GM21825 (cell line): ENCODE measurements at regions not wholly inside any gene's neighbourhood (a gene's known extent, or its start where the extent isn't known, plus 50 kb on each side); places are given as distances from the start of the nearest gene placed in this dataset.

Experiments
- ATAC-seq: cut with Tn5 transposase; IDR thresholded peaks from one replicate; pipeline ENCODE4 v1.9.1; 2021; ENCODE audit warnings: mild to moderate bottlenecking, moderate library complexity; ENCODE audit not compliant: unreplicated experiment

DNA sequence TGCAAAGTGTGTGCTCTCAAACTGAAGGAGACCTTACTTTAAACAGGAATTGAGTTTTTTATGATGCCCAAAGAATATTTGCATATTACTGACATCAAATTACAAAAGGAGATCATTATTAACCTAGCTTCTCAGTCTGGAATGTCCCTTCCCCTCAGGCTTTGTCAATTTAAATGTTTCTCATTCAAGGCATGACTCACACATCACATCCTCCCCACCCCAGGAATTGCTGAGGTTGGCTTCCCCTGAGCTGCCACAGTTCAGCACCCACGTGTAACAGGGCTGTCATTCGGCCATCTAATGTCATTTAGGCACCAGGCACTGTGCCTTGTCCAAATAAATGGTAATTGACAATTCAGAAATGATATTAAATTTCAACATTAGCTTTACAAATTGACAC lies 305.9 kb upstream of the MGMT start:
- ATAC-seq, result no peak

DNA sequence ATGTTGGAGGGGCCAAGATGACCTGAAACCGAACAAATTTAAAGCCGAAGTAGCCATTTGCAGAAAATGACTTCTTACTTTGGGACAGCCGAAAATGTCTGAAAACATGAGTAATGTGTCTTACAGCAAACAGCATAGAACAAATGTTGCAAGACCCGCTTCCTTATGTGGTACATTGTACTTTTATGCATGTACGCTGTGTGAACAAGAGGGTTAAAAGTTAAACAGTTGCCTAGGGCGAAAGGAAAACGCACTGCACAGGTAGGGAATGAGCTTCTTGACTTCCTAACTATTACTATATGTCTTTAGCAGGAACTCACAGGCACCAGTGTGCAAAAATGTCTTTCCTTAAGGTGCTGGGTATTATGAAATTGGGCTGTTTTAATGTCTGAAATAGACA lies 303.5 kb upstream of the MGMT start:
- ATAC-seq, result no peak

GRCh38 chr10:129165076-129165720 lies 301.8 kb upstream of the MGMT start:
- no peak for ATAC-seq

DNA sequence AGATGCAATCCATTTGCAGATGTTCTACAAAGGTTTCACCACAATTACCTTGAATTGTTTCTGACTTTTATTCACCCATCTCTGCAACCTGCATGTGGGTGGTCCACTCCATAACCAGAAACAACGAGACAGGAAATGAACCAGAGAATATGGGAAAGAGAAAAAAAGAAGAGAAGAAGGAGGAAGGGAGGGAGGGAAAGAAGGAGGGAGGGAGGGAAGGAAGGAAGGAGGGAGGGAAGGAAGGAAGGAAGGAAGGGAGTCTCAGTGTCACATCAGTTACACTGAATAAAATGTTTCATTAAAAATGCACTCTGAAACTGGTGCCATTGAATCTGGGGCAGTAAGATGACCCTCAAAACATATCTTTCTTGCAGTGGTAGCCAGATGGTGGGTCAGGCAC lies 301.3 kb upstream of the MGMT start:
- ATAC-seq, result no peak

GRCh38 chr10:129168660-129169059 lies 298.4 kb upstream of the MGMT start:
- ATAC-seq, result no peak

DNA sequence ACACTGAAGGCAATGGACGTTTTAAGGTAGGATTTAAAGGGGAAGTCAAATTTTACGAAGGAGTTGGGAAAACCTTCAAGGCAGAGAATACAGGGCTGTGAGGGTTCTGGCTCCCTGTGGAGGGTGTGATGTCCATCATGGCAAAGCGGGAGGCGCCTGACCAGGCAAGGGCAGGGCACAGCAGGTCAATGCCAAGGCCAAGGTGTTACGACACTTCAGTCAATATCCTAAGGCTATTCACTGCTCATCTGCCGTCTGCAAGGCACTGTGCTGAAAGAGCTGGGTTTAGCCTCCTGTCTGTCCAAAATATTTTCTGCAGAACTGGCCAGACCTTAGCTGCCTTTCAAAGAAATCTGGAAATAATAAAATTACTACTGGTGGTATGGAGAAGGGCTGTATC lies 297.9 kb upstream of the MGMT start:
- no peak for ATAC-seq

DNA sequence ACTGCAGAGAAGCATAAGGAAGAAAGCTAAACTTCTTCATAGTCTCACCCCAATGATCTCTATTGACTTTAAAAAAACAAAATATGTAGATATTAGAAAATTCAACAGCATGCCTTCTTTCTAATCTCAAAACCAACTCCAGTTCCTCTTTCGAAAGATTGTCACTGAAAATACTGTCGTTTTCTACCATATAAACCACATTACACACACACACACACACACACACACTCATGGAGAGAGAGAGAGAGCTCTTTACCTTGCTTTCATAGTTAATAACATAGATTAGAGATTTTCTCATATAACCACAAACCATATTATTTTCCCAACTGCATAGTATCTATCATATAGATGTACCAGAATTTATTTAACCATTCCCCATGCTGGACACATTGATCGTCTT lies 296.2 kb upstream of the MGMT start:
- ATAC-seq, result no peak

- no peak for ATAC-seq
Observed at GRCh38 chr10:129171812-129172211, 295.2 kb upstream of the MGMT start.

DNA sequence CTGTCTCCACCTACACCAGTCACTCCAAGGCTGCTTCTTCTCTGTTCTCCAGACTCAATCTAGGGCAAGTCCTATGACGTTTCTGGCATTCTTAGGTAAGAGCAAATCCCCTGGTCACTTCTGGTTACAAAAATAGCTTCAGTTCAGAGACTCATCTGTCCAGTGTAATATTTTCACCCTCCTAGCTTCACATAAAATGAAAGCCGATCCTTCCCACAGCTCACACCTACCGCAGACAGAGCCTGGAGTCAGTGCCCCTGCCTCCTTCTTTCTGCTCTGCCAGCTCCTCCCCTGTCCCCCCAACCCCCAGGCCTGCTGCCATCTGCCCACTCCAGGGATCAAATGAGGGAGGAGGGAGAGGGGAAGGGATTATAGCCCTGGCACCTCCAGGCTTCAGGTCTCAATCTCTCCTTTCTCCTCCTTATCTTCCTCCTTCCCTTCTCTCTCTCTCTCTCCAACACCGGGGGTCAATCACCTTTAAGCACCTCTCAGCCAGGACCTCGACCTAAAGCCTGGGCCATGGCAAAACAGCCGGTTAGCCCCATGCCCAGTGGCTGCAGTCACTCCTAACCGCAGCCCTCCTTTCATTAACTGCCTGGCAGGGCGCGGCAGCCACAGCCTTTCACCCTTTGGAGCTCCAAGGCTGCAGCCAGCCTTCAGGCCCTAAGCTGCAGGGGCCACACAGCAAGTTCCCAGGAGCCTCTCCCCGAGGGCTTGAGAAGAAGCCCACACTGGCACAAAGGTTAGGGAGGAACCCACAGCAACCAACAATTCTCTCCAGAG lies 292.6 kb upstream of the MGMT start:
- no peak for ATAC-seq

DNA sequence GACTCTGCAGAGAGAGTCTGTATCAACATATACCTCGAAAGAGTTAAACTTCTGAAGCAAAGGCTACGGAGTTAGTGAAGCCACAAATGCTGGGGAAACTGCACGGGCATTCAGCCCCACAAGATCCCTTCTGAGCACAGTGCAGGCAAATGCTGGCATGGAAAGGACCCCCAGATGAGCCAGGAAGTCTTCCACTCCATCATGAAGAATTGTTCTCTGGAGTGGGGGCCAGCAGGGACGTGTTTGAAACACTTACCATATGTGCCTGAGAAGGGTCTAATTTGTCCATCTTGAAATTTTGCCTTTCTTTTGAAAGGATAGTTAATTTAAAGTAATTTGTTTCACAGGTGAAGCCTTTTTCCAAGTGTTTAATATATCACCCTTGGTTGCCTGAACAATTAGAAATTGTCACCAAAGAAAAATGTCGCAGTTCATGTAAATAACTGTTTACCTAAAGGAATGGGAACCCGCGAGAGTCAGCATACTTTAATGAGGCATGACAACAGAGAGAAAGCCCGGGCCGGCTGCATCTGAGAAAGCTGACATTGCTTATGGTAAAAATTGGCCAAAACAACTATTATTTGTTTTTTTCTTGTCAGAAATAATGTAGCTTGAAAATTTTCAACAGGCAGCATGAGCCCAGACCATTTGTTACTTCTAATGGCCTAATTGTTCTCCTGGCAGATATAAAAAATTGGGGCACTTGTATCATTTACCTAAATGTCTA lies 287.6 kb upstream of the MGMT start:
- ATAC-seq, result no peak

GRCh38 chr10:129179972-129180678 lies 286.9 kb upstream of the MGMT start:
- no peak for ATAC-seq

DNA sequence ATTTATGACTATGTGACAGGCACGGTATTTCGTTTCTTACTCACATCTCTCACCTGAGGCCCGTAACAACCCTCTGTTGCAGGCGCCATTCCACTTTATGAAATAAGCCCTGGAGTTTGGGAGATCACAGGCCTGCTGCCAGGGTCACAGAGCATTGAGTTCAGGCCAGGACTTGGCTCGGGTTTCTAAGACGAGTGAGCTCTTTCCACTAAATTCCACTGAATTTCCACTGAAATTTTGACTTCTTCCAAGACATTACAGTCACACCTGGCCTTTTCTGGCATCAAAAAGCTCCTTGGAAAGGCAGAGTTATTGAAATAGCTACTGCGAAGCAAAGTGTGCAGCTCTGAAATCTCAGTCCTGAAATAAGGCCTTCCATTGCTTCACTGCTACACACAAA lies 282.8 kb upstream of the MGMT start:
- ATAC-seq, result no peak

- no peak for ATAC-seq
Observed at GRCh38 chr10:129187331-129187730, 279.7 kb upstream of the MGMT start.

DNA sequence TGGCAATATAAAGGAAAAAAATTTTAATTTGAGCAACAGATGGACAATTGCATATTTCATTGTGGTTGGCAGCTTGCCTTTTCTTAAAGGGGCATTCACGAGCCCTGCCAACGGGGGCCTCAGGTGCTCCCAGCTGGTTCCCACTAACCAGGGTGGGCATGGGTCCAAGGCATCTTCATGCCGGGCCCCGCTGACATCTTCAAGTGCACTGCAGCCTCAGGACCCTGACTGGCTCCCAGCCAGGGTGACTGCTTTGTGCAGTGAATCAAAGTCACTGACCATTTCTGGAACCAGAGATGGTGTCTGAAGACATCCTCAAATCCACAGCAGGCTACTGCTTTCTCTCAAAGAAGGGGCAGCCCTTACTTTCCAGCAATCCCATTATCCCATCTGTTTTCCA lies 275.2 kb upstream of the MGMT start:
- no peak for ATAC-seq

DNA sequence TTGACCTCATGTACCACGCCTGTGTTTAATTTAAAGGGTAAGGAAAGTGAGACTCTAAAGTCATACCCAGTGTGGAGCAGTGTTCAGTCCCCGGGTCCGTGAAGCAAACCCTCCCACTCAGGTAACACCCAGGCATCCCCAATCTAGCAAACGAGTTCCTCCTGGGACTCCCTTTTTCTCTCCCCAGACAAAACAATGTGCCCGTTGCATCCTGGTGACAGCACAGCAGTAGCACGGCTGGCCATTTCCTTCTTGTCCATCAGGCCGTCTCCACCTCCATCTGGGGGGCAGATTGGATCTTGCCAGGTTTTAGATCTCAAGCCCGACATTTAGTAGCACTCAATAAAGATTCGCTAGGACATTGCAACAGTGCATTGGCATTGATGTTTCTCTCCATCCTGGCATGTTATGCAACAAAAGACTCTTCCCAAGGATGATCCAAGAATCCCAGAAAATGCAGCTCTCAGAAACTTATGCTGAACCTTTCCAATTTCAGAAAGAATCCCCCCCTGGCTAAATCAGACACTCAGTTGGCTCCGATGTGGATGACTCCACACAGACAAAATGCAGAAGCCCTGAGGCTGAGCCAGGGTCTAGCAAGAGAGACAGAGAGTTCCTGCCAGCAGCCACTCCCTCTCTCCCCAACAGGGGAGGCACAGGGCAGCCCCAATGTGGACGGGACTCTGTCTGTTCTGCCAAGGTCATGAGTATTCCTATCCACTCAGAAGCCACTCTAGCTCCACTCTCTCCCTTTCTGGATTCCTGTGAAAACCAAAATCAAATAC lies 274.5 kb upstream of the MGMT start:
- ATAC-seq, result no peak

- ATAC-seq, result no peak
Observed at GRCh38 chr10:129193148-129193547, 273.9 kb upstream of the MGMT start.

DNA sequence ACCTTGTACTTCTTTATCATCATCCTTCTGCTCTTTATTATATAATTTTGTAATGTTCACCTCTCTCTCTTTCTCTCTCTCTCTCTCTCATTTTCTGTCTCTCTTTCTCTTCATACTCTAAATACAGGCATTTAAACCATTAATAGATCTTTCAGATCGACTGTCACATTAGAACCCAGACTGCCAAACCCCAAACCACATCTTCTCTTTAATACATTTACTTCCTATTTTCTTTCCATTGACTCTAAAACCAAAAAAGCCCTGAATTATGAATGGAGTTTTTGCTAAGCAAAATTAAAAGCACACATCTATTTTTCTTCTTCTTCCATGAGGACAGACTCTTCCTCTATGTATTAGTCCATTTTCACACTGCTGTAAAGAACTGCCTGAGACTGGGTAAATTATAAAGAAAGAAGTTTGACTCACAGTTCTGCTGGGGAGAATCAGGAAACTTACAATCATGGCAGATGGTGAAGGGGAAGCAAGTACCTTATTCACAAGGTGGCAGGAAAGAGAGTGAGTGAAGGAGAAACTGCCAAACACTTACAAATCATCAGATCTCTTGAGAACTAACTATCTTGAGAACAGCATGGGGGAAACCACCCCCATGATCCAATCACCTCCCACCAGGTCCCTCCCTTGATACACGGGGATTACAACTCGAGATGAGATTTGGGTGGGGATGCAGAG lies 272.7 kb upstream of the MGMT start:
- no peak for ATAC-seq

DNA sequence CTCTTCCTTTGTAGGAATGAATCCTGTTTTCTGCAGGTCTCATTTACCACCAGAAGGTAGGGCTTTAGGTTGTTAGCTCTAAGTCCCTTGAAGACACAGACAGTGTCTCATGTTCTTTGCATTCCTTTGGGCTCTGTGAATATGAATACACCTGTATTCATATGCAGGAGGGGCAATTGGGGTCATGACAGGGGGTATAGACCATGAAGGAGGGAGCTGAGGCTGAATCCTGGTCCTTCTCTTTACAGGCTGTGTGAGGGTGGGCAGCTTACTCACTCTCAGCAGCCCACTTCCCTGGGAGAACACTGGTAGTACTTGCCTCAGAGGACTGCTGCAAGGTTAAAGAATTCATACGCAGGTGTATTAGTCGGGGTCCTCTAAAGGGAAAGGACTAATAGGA lies 267.2 kb upstream of the MGMT start:
- ATAC-seq, result no peak

DNA sequence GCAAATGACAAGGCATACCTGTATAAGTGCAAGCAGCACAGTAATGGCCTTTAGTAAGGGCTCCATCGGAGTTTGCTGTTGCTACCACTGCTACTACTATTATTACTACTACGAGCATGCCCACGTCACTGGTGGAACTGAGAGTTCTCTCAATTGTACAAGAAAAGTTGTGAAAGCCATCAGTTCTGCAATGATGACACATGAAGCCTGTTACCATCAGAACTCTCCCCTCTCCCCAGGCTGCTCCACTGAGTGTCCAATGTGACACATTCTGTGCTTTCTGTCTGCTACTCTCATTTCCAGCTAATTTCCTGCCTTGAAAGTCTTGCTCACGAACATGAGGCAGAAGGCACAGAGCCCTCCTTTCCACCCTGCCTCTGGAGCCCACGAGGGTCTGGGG lies 263.2 kb upstream of the MGMT start:
- no peak for ATAC-seq

GRCh38 chr10:129207297-129207696 lies 259.7 kb upstream of the MGMT start:
- no peak for ATAC-seq
